ENCODE measurements at regions not wholly inside any gene's neighbourhood (a gene's known extent, or its start where the extent isn't known, plus 50 kb on each side); places are given as distances from the start of the nearest gene placed in this dataset.

DNA sequence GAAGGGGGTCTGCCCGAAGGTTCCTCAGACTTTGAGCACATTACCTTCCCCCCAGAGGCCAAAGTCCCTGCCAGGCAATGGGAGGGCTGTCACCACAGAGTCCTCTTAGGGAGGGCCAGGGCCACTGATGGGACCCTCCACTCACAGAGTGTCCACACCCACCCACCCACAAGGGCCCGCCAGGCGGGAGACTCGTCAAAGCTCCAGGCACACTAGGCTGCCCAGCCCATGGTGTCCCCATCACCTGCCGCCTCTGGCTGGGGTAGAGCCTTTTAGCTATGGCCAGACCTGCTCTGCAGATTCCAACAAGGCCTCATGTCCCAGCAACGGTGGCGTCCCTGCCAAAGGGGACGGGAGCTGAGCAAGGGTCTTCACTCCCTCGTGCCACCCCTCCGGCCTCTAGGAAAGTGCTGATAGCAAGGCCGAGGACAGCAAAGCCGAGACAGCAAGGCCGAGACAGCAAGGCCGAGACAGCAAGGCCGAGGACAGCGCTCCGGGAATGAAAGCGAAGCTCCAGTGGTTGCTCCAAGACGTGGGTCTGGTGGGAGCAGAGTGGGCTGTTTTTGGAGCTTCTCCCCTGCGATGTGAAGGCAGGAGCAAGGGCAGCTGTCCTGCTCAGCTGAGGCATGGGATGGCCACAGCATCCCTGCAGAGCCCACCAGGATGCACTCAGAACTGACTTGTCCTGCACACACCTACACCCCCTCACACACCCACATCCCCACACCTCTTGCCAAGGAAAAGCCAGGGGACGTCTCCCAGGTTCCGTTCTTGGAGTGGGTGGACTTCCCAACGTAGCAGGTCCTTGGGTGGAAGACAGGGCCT lies 123.4 kb downstream of the CRYAA start:
- H3K4me1 ChIP-seq (ENCODE audit: insufficient read depth) = no peaks in the 10 kb centered on the region
- H3K27me3 ChIP-seq (replicated peaks; ENCODE audit: insufficient read depth) = peaks cover 13% of the 10 kb centered on the region; the same call in 1 of the 2 replicates
- no peaks in the 10 kb centered on the region for H3K9me3 ChIP-seq (ENCODE audit: low read depth)
- H3K36me3 ChIP-seq (ENCODE audit: low read depth) = no peaks in the 10 kb centered on the region
- no peak overlapping the region for H3K9ac ChIP-seq
- no peaks in the 10 kb centered on the region for H3F3A ChIP-seq (ENCODE audit: insufficient read depth)
- no peak overlapping the region for H2AFZ ChIP-seq
- DNase-seq = no peak
- H3K79me2 ChIP-seq (ENCODE audit: insufficient read depth) = no peaks in the 10 kb centered on the region
- H3K4me3 ChIP-seq = no peak overlapping the region
- in situ Hi-C loops (cut with MboI) = no loop called here
- WGBS, 2 experiments (ENCODE audit: low coverage in 1 of 2, low lambda C conversion rate in 2 of 2, missing lambda C conversion rate in 2 of 2) = 63% methylated on average over 22 of the region's 23 CpGs
- no peak overlapping the region for H3K27ac ChIP-seq
- H4K20me1 ChIP-seq (ENCODE audit: insufficient read depth) = no peaks in the 10 kb centered on the region
- H3K4me2 ChIP-seq (ENCODE audit: unreplicated experiment) = no peak overlapping the region
- no peak for TF ChIP-seq EZH2phosphoT487 (IDR thresholded peaks at IDR 0.05; ENCODE audit: insufficient read depth, low read depth)
- no peak for TF ChIP-seq EZH2 (IDR thresholded peaks at IDR 0.05; ENCODE audit: insufficient read depth, poor library complexity, severe bottlenecking)
- H3K9me2 ChIP-seq (ENCODE audit: insufficient read depth) = no peaks in the 10 kb centered on the region

DNA sequence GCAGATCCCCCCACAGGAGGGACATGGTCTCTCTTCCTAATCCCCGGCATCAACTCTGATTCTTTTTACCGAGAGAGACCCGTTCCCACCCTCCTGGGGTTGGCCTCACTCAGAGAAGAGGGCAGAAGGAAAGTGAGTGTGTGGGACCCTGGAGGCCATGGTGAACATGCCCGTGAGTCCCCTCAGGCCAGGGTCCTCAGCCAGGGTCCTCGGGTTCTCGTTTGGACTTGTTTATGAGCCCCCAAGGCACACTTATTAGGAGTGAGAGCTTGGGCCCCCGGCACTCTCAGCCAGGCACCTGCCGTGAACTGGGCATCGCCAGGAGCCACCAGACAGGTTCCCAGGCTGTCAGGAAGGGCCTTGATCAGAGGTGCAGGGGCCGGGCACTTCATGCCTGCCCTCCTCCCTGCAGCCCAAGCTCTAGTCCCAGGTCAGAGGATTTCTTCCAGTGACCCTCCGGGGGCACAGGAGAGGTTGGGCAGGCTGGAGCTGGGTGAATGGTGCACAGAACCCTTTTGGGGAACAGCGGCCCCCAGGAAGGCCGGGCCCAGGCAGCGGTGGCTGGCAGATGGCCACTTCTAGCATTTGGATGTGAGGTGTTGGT lies 122.6 kb downstream of the CRYAA start:
- in situ Hi-C loops (cut with MboI) = no loop called here
- Histone ChIP-seq H4K20me1 (ENCODE audit: insufficient read depth) (no peaks in the 10 kb centered on the region), H3F3A (ENCODE audit: insufficient read depth) (no peaks in the 10 kb centered on the region), H3K27me3 (replicated peaks; ENCODE audit: insufficient read depth) (peaks cover 13% of the 10 kb centered on the region; the same call in 1 of the 2 replicates), H3K9ac (no peak overlapping the region), H3K4me1 (ENCODE audit: insufficient read depth) (no peaks in the 10 kb centered on the region), H3K9me2 (ENCODE audit: insufficient read depth) (no peaks in the 10 kb centered on the region), H3K36me3 (ENCODE audit: low read depth) (no peaks in the 10 kb centered on the region), H3K9me3 (ENCODE audit: low read depth) (no peaks in the 10 kb centered on the region), H3K4me3 (no peak overlapping the region), H3K27ac (no peak overlapping the region), H2AFZ (no peak overlapping the region), H3K79me2 (ENCODE audit: insufficient read depth) (no peaks in the 10 kb centered on the region), H3K4me2 (ENCODE audit: unreplicated experiment) (no peak overlapping the region)
- TF ChIP-seq EZH2phosphoT487 (IDR thresholded peaks at IDR 0.05; ENCODE audit: insufficient read depth, low read depth) (no peak), EZH2 (IDR thresholded peaks at IDR 0.05; ENCODE audit: insufficient read depth, poor library complexity, severe bottlenecking) (no peak)
- 46 to 47% methylated on average over 14 of the region's 14 CpGs for WGBS, 2 experiments (ENCODE audit: low coverage in 1 of 2, low lambda C conversion rate in 2 of 2, missing lambda C conversion rate in 2 of 2)
- DNase-seq = no peak

DNA sequence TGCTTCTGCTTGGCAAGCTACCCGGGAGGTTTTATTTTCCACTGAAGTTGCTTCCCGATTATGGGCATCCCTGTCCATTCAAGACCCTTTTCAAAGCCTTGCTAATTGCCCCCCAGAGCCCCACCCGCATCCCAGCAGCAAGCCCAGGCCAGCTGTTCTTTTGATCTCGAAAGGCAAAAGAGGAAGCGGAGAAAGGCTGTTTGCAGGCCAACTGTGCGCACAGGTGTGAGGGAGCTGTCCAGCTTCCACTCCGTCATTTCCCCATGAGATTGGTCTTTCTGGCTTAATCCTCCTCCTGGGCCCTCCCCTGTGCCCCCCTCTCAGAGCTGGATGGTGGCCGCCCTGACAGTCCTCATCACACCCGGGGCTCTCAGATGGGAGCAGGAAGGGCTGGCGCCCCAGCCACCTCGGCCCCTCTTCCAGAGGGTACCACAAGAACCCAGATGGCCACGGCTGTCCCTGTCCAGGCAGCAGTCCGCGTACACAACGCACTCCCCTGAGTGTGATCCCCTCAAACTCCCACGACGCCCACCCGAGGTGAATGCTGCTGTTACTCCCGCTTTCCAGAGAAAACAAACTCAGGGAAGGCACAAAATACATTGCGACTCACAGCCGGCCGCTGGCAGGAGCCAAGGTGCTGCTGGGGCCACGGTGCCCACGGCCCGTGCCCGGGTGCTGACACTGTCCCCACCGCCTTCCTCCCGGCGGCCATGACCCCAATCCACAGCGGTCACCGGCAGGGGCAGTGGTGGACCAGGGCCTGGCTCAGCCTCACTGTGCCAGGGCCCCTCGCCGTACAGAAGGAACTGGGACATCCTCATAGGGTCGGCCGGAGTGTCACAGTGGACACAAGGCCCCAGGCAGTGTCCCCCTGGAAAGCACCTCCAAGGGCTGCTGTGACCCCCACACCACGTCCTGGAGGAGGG lies 121.9 kb downstream of the CRYAA start:
- H3F3A ChIP-seq (ENCODE audit: insufficient read depth) = no peaks in the 10 kb centered on the region
- no peaks in the 10 kb centered on the region for H3K4me1 ChIP-seq (ENCODE audit: insufficient read depth)
- H3K36me3 ChIP-seq (ENCODE audit: low read depth) = no peaks in the 10 kb centered on the region
- no peaks in the 10 kb centered on the region for H3K9me3 ChIP-seq (ENCODE audit: low read depth)
- no peaks in the 10 kb centered on the region for H3K9me2 ChIP-seq (ENCODE audit: insufficient read depth)
- H2AFZ ChIP-seq = no peak overlapping the region
- WGBS, 2 experiments (ENCODE audit: low coverage in 1 of 2, low lambda C conversion rate in 2 of 2, missing lambda C conversion rate in 2 of 2) = 50 to 52% methylated on average over 35 to 36 of the region's 36 CpGs
- no peak for DNase-seq
- H3K27ac ChIP-seq = no peak overlapping the region
- peaks cover 13% of the 10 kb centered on the region; the same call in 1 of the 2 replicates for H3K27me3 ChIP-seq (replicated peaks; ENCODE audit: insufficient read depth)
- in situ Hi-C loops (cut with MboI) = no loop called here
- no peak overlapping the region for H3K4me3 ChIP-seq
- H3K4me2 ChIP-seq (ENCODE audit: unreplicated experiment) = no peak overlapping the region
- no peaks in the 10 kb centered on the region for H3K79me2 ChIP-seq (ENCODE audit: insufficient read depth)
- H4K20me1 ChIP-seq (ENCODE audit: insufficient read depth) = no peaks in the 10 kb centered on the region
- H3K9ac ChIP-seq = no peak overlapping the region
- TF ChIP-seq EZH2 (IDR thresholded peaks at IDR 0.05; ENCODE audit: insufficient read depth, poor library complexity, severe bottlenecking) (no peak), EZH2phosphoT487 (IDR thresholded peaks at IDR 0.05; ENCODE audit: insufficient read depth, low read depth) (no peak)

DNA sequence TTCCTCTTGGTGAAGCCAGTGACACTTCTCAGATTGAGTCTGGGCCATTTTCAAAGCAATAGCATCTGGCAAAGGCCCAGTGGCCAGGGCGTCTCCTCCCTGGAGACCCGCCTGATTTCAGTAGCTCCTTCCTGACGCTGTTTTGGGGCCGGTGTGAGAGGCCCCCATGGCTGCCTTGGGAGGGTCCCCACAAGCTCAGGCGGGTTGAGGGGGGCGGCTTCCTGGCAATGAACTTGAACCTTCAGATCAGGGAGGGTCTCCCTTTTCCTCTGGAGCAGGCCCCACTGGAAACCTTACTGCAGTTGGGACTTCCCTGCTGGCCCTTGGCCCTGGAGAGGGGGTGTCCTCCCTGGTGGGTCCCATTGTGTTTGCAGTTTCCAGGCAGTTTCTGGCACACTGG lies 121.2 kb downstream of the CRYAA start:
- Histone ChIP-seq H3K4me1 (ENCODE audit: insufficient read depth) (no peaks in the 10 kb centered on the region), H3F3A (ENCODE audit: insufficient read depth) (no peaks in the 10 kb centered on the region), H3K9me2 (ENCODE audit: insufficient read depth) (no peaks in the 10 kb centered on the region), H3K27ac (no peak overlapping the region), H3K27me3 (replicated peaks; ENCODE audit: insufficient read depth) (peaks cover 10% of the 10 kb centered on the region), H3K9me3 (ENCODE audit: low read depth) (no peaks in the 10 kb centered on the region), H3K4me3 (no peak overlapping the region), H3K4me2 (ENCODE audit: unreplicated experiment) (no peak overlapping the region), H3K36me3 (ENCODE audit: low read depth) (no peaks in the 10 kb centered on the region), H2AFZ (no peak overlapping the region), H3K79me2 (ENCODE audit: insufficient read depth) (no peaks in the 10 kb centered on the region), H4K20me1 (ENCODE audit: insufficient read depth) (no peaks in the 10 kb centered on the region), H3K9ac (no peak overlapping the region)
- in situ Hi-C loops (cut with MboI) = no loop called here
- DNase-seq = no peak
- WGBS, 2 experiments (ENCODE audit: low coverage in 1 of 2, low lambda C conversion rate in 2 of 2, missing lambda C conversion rate in 2 of 2) = 69 to 70% methylated on average over 6 of the region's 6 CpGs
- TF ChIP-seq EZH2 (IDR thresholded peaks at IDR 0.05; ENCODE audit: insufficient read depth, poor library complexity, severe bottlenecking) (no peak), EZH2phosphoT487 (IDR thresholded peaks at IDR 0.05; ENCODE audit: insufficient read depth, low read depth) (no peak)
